Fibroblast of pulmonary artery (primary cell): ENCODE measurements at regions not wholly inside any gene's neighbourhood (a gene's known extent, or its start where the extent isn't known, plus 50 kb on each side); places are given as distances from the start of the nearest gene placed in this dataset.

ENCODE experiments used
- DNase-seq: peaks from one replicate; pipeline ENCODE4 v3.0.0-alpha.2; 2010; ENCODE audit warnings: low read depth
- H3K4me3 ChIP-seq: replicated peaks from 2 replicates; pipeline ENCODE4 v1.5.1; 2011; ENCODE audit warnings: low read depth, mild to moderate bottlenecking, control low read depth, low read length, moderate library complexity
- TF ChIP-seq, protein P1 (sequence below): IDR thresholded peaks from 2 replicates; pipeline ENCODE4 v1.5.1; 2011; ENCODE audit warnings: mild to moderate bottlenecking, control low read depth, low read length, inconsistent platforms; ENCODE audit errors: missing control alignments

DNA sequence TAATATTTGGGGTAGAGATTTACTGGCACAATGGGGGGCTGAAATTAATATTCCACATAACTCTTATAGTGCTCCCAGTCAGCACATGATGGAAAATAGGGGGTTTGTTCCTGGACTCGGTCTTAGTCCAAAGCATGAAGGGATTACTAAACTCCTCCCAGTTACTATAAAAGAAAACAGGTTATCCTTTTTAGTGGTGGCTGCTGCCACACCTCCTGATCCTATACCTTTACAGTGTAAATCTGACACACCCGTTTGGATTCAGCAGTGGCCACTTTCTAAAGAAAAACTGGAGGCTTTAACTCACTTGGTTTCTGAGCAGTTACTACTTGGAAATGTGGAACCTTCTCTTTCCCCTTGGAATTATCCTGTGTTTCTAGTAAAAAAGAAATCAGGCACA, 572.9 kb upstream of the PTGER4 start:
- no peak overlapping the region for H3K4me3 ChIP-seq
- no peak for DNase-seq
- TF ChIP-seq, protein P1, sequence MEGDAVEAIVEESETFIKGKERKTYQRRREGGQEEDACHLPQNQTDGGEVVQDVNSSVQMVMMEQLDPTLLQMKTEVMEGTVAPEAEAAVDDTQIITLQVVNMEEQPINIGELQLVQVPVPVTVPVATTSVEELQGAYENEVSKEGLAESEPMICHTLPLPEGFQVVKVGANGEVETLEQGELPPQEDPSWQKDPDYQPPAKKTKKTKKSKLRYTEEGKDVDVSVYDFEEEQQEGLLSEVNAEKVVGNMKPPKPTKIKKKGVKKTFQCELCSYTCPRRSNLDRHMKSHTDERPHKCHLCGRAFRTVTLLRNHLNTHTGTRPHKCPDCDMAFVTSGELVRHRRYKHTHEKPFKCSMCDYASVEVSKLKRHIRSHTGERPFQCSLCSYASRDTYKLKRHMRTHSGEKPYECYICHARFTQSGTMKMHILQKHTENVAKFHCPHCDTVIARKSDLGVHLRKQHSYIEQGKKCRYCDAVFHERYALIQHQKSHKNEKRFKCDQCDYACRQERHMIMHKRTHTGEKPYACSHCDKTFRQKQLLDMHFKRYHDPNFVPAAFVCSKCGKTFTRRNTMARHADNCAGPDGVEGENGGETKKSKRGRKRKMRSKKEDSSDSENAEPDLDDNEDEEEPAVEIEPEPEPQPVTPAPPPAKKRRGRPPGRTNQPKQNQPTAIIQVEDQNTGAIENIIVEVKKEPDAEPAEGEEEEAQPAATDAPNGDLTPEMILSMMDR, result no peak

DNA sequence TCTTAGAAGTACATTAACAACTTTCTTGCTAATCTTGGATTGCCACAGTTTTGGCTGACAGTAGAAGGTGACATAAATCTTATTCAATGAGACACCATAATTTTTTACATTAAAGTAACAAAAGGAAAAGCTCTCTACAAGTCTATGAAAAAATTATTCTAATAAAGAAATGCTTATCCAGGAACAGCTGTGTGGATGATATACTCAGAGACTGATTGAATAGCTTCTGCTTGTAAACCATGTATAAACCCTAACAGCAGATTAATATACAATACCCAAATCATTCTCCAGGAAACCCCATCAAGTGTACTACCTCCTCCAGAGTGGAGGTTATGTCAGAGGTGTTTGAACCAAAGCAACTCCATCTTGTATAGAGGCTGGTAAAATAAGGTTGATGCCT, 581.4 kb upstream of the PTGER4 start:
- no peak for DNase-seq
- no peak overlapping the region for H3K4me3 ChIP-seq
- TF ChIP-seq, protein P1, result no peak

DNA sequence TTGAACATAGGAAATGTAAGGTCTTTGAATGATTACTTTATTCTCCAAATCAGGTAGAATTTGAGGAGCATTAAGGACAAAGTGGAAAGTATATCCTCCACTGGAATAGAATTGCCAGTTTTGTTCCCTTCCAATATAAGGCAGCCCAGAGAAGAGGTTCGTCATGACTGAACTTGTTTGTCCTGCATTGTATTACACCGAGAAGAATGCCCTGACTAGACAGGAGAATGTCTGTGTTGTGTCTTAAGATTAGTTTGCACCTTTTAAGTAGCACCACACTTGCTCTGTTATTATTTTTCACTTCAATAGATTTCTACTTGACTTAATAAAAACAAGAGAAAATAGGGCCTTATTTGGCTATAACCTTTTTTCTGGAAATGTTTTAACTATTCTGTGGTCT, 586.2 kb upstream of the PTGER4 start:
- TF ChIP-seq, protein P1, result no peak
- H3K4me3 ChIP-seq, result no peak overlapping the region
- DNase-seq, result no peak

DNA sequence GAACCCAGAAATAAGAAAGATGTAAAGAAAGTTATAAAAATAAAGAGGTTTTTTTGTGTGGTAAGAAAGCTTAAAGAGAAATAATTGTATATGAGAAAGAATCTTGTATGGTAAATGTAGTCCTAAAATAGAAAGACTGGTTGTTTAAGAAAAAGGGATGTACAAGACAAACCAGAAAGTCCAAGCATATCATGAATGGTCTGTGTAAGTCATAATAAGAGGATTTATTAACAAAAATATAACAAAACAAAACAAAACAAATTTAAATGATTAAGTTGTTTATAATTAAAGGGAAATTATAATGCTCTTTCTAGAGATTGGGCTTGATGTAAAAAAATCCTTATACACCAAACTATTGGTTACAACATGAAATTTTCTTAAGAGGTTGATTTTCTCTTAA, 590.4 kb upstream of the PTGER4 start:
- peak; percentile 1 for DNase-seq
- no peak overlapping the region for H3K4me3 ChIP-seq
- TF ChIP-seq, protein P1, result no peak

DNA sequence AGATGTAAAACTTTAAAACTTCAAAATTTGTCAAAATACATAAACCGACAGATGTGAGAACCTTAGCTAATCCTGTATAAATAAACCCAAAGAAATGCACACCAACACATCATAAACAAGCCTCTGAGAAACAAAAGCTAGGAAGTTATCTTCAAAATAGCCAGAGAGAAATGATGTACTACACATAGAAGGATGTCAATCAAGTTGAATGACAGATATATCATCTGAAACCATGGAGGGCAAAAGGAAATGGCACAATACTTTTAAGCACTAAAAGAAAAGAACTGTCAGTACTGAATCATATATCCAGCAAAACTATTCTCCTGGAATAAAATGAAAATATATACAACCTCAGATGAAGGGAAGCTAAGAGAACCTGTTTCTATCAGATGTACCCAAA, 595.1 kb upstream of the PTGER4 start:
- TF ChIP-seq, protein P1, result no peak
- DNase-seq, result no peak
- no peak overlapping the region for H3K4me3 ChIP-seq

DNA sequence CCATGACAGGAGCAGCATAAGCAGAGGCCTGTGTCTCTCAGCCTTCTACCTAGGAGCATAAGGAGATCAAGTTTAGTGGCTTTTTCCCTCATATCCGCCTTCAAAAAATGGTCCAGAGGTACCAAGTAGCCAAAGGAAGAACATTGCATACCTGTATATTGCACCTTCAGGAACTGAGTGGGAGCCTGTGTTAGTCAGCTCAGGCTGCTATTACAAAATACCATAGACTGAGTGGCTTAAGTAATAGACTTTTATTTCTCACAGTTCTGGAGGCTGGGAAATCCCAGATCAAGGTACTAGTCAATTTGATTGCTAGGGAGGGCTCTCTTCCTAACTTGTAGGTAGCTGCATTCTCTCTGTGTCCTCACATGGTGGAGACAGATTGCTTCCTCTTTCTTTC, 597.4 kb upstream of the PTGER4 start:
- DNase-seq, result no peak
- TF ChIP-seq, protein P1, result no peak

DNA sequence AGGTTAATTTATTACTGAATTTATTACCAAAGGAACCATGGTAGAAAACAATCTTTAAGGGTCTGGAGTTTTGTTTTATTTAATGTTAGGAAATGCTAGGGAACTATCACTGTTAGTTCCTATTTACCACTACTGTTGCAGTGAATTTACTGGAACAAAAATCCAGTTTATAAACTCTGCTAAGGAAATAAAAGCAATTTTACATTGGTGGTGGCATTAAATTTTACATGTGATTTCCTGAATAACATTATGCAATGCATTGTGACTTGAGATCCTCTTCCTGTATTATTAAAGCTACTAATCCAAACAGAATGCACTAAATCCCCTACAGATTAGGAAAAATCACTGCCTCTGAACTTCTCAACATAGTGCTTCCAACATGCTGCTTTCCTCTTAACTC, 599.5 kb upstream of the PTGER4 start:
- no peak overlapping the region for H3K4me3 ChIP-seq
- no peak for DNase-seq
- TF ChIP-seq, protein P1, result no peak

More for the DNA sequence above, 597.4 kb upstream of the PTGER4 start:
- H3K4me3 ChIP-seq, result no peak overlapping the region
